CD4-positive, alpha-beta memory T cell (primary cell): ENCODE measurements at regions not wholly inside any gene's neighbourhood (a gene's known extent, or its start where the extent isn't known, plus 50 kb on each side); places are given as distances from the start of the nearest gene placed in this dataset.
A peak's percentile ranks its signal among the peaks of the same experiment; 100 is the strongest.

Experiments
- CTCF ChIA-PET: fragments of 350-600 bp; sonication (Branson Sonifier 250); formaldehyde crosslinking; loops from one replicate; lab custom pipeline; 2021; ENCODE audit warnings: inconsistent platforms; ENCODE audit not compliant: partially characterized antibody; lab: Charles Lee
- POLR2A ChIA-PET: fragments of 350-600 bp; sonication (Branson Sonifier 250); formaldehyde crosslinking; loops from one replicate; lab custom pipeline; 2021; ENCODE audit not compliant: partially characterized antibody; lab: Charles Lee
- DNase-seq, 5 donors: peaks; one replicate each; pipeline versions ENCODE4 v3.0.0 to v3.0.0-alpha.2; 2020 to 2022; ENCODE audit warnings: mixed read lengths in 1 of 5
- H3K27ac ChIP-seq: one replicate; pipeline ENCODE4 v1.7.0; 2013; ENCODE audit warnings: low read depth, low read length
- H3K27me3 ChIP-seq: 2 replicates; pipeline ENCODE4 v1.7.0; 2013; ENCODE audit warnings: mild to moderate bottlenecking, low read length, moderate library complexity; ENCODE audit not compliant: insufficient read depth
- H3K36me3 ChIP-seq: 2 replicates; pipeline ENCODE4 v1.7.0; 2013; ENCODE audit warnings: mild to moderate bottlenecking, low read length, moderate library complexity; ENCODE audit not compliant: insufficient read depth
- H3K4me1 ChIP-seq: 2 replicates; pipeline ENCODE4 v1.7.0; 2013; ENCODE audit warnings: mild to moderate bottlenecking, low read length, moderate library complexity; ENCODE audit not compliant: insufficient read depth
- H3K4me3 ChIP-seq, 2 donors: one replicate each; pipeline ENCODE4 v1.7.0; 2013; ENCODE audit warnings: low read length in 2 of 2, mild to moderate bottlenecking in 1 of 2
- H3K9me3 ChIP-seq, 2 donors: one replicate each; pipeline ENCODE4 v1.7.0; 2013; ENCODE audit warnings: low read length in 2 of 2, control low read depth in 1 of 2; ENCODE audit not compliant: control insufficient read depth in 1 of 2
- H3K27ac Mint-ChIP-seq, 7 donors: one replicate each; pipeline ENCODE4 v1.8.0; 2020 to 2021; ENCODE audit warnings: mixed read lengths in 7 of 7, mild to moderate bottlenecking in 6 of 7, inconsistent platforms in 3 of 7, moderate library complexity in 3 of 7
- H3K27me3 Mint-ChIP-seq, 2 donors: one replicate each; pipeline ENCODE4 v1.8.0; 2020 to 2021; ENCODE audit warnings: mixed read lengths in 2 of 2
- H3K36me3 Mint-ChIP-seq, 2 donors: one replicate each; pipeline ENCODE4 v1.8.0; 2020 to 2021; ENCODE audit warnings: mixed read lengths in 2 of 2, inconsistent platforms in 1 of 2, mild to moderate bottlenecking in 1 of 2
- H3K4me1 Mint-ChIP-seq, 4 donors: one replicate each; pipeline ENCODE4 v1.8.0; 2020 to 2021; ENCODE audit warnings: mixed read lengths in 4 of 4, mild to moderate bottlenecking in 1 of 4
- H3K4me3 Mint-ChIP-seq, 8 donors: one replicate each; pipeline ENCODE4 v1.8.0; 2020 to 2021; ENCODE audit warnings: mixed read lengths in 8 of 8, mild to moderate bottlenecking in 7 of 8, moderate library complexity in 6 of 8, inconsistent platforms in 3 of 8
- H3K9me3 Mint-ChIP-seq, 8 donors: one replicate each; pipeline ENCODE4 v1.8.0; 2020 to 2021; ENCODE audit warnings: mixed read lengths in 8 of 8, mild to moderate bottlenecking in 5 of 8, inconsistent platforms in 3 of 8, moderate library complexity in 1 of 8
- intact Hi-C: fragments of 100-400 bp; cut with micrococcal nuclease; formaldehyde crosslinking; loops from one replicate; pipeline ENCODE4 v1.15.1; 2023

DNA sequence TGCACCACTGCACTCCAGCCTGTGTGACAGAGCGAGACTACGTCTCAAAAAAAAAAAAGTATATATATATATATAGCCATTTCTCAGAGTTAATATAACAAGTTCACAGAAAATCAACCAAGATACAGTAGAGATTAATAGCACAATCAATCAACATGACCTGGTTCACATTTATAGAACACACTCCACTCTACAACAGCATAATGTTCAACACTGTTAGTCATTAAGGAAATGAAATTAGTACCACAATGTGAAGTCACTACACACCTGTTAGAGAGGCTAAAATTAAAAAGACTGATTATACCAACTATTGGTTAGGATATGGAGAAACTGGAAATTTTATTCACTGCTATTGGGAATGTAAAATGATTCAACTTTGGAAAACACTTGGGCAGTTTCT, 387.7 kb downstream of the QKI start:
- Histone ChIP-seq H3K36me3 (no peaks in the 10 kb centered on the region), H3K4me3 (no peak overlapping the region), H3K4me1 (no peaks in the 10 kb centered on the region), H3K9me3 (no peaks in the 10 kb centered on the region), H3K27ac (no peak overlapping the region), H3K27me3 (no peaks in the 10 kb centered on the region)
- H3K36me3 Mint-ChIP-seq, result no peaks in the 10 kb centered on the region
- CTCF ChIA-PET, result no interaction called here
- no peak overlapping the region for H3K27ac Mint-ChIP-seq
- H3K27me3 Mint-ChIP-seq, result peaks cover 2 to 5% of the 10 kb centered on the region in 2 donors
- POLR2A ChIA-PET, result no interaction called here
- H3K4me1 Mint-ChIP-seq, result no peaks in the 10 kb centered on the region
- H3K9me3 Mint-ChIP-seq, result peaks cover 0 to 11% (median 2%) of the 10 kb centered on the region in 8 donors
- DNase-seq, result no peak
- intact Hi-C loops, result no loop called here
- H3K4me3 Mint-ChIP-seq, result no peak overlapping the region

DNA sequence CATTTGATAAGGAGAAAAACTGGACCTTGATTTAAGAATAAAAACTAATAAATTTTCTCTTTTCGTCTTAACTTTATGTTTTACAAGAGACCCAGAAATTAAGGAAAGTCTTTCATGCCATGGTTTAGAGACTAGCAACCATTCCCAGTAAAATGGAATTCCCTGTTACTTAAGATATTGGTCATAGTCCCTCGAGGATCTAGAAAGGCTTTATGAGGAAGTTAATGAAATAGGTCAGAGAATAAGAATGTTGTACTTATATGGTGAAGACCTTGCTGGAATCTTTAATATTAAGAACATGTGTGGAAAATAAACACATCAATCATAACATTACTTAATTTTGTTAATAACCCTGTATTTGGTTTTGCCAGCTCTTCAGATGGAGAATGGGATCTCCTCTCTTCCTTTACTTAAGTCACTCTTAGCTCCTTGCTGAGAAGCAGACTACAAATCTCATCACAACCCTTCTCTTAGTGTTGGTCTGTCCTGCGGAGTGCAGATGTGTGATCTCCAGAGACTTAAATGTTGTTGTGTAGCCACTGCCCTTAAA, 382.9 kb downstream of the QKI start:
- H3K4me1 ChIP-seq, result no peaks in the 10 kb centered on the region
- no peak overlapping the region for H3K27ac ChIP-seq
- no peak overlapping the region for H3K4me3 Mint-ChIP-seq
- ChIA-PET CTCF (no interaction called here), POLR2A (no interaction called here)
- peaks cover 0 to 11% (median 2%) of the 10 kb centered on the region in 8 donors for H3K9me3 Mint-ChIP-seq
- H3K36me3 Mint-ChIP-seq, result no peaks in the 10 kb centered on the region
- H3K9me3 ChIP-seq, result no peaks in the 10 kb centered on the region
- H3K27ac Mint-ChIP-seq, result no peak overlapping the region
- peaks cover 5 to 10% of the 10 kb centered on the region in 2 donors for H3K27me3 Mint-ChIP-seq
- H3K27me3 ChIP-seq, result no peaks in the 10 kb centered on the region
- intact Hi-C loops, result no loop called here
- H3K4me3 ChIP-seq, result no peak overlapping the region
- DNase-seq, result no peak
- H3K36me3 ChIP-seq, result no peaks in the 10 kb centered on the region
- H3K4me1 Mint-ChIP-seq, result no peaks in the 10 kb centered on the region

DNA sequence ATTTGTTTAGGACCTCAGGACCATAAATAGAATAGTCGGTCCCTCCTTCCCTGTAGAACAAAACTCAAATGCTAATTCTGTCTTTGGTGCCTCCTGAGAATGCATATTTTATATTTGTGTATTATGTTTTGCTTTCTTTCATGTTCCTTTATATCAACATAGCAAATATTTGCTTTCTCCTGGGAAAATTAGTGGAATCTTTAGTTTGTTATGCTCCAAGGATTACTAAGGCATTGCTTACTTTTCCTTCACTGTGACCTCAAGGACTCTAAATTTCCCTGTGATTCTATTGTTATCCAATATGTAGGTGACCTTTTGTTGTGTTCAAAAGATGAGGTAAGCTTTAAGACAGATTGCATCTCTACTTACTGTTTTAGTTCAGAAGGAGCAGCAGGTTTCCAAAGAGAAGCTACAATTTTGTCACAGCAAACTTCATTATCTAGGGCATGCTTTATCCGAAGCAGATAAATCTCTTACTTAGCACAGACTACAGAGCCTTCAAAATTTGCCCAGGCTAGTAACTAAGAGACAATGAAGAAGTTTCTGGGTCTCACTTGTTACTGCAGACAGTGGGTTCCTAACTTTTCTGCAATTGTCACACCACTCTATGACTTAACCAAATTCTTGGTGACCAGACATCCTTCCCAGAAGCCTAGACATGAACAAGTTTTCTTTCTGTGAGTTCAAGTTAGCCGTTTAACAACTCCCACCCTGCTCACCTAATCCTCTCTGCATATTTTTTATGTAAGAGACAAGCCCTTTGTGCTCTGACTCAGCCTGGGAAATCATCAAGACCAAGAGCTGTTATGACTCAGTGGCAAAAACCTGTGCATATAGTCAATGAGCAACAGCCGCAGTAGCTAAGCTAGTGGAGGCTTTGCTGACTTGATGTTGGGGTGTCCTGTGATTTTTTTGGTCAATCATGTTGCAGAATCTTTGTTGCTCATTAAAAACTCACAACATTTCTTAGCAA, 378.8 kb downstream of the QKI start:
- intact Hi-C loops, result no loop called here
- no peak overlapping the region for H3K4me3 ChIP-seq
- Mint-ChIP-seq H3K27ac (no peak overlapping the region), H3K4me1 (no peaks in the 10 kb centered on the region), H3K4me3 (no peak overlapping the region), H3K36me3 (no peaks in the 10 kb centered on the region), H3K9me3 (peaks cover 0 to 4% (median under 1%) of the 10 kb centered on the region in 8 donors), H3K27me3 (peaks cover 1 to 10% of the 10 kb centered on the region in 2 donors)
- ChIA-PET POLR2A (no interaction called here), CTCF (no interaction called here)
- H3K9me3 ChIP-seq, result no peaks in the 10 kb centered on the region
- no peak overlapping the region for H3K27ac ChIP-seq
- no peaks in the 10 kb centered on the region for H3K4me1 ChIP-seq
- no peak for DNase-seq
- no peaks in the 10 kb centered on the region for H3K36me3 ChIP-seq
- no peaks in the 10 kb centered on the region for H3K27me3 ChIP-seq

DNA sequence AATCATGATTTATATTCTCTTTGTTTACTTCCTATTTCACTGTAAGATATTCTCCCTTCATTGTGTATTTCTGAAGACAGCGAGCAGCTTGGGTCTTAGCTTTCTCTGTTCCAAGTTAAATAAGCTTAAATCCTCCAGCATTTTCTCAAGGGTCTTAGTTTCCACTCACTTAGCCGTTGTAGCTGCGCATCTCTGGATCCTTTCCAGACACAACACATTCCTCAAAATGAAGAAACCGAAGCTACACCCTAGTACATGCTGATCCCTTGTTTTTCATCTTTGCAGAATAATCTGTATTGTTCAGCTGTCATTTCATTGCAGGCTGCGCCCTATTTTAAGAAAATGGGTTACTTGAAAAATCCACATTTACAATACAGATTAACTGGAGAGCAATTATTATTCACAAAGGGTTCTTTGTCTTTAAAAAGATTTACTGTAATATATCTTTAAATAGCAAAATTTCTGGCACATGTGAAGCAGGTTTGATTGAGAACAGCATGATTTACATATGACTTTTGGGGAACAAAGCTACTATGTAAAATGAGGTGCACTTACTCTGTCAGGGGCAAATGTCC, 375.8 kb downstream of the QKI start:
- Mint-ChIP-seq H3K27ac (no peak overlapping the region), H3K36me3 (no peaks in the 10 kb centered on the region), H3K9me3 (peaks cover 0 to 2% (median 0%) of the 10 kb centered on the region in 8 donors), H3K27me3 (peaks cover 3 to 6% of the 10 kb centered on the region in 2 donors), H3K4me3 (no peak overlapping the region), H3K4me1 (no peaks in the 10 kb centered on the region)
- Histone ChIP-seq H3K4me3 (no peak overlapping the region), H3K4me1 (no peaks in the 10 kb centered on the region), H3K36me3 (no peaks in the 10 kb centered on the region), H3K27me3 (no peaks in the 10 kb centered on the region), H3K9me3 (no peaks in the 10 kb centered on the region), H3K27ac (no peak overlapping the region)
- CTCF ChIA-PET, result no interaction called here
- intact Hi-C loops, result no loop called here
- POLR2A ChIA-PET, result no interaction called here
- no peak for DNase-seq

DNA sequence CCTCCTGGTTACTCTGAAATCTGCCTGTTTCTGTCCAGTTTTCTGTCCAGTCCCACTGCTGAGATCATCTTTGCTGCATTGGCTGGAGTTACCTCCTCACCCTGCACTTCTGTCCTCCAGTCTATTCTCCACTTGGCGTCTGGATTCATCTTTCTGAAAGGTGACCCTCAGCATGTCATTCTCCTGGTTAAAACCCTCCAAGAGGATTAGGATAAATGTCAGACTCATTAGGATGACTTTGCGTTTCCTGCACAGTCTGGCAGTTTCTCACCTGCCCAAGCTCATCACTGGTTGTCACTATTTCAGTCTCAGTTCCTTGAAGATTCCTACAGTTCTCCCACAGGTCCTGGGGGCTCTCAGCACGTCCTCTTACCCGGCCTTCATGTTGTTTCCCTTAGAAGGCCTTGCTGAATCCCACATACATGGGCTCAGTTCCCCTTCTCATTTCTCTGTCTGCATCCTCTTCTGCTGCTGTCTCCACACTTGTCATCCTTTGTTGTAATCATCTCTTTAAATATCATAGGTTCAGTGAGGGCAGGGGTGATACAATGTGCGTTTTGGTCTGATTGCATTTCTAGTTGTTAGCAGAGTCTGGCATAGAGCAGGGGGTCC, 374.8 kb downstream of the QKI start:
- Mint-ChIP-seq H3K27ac (peak overlapping the region in 1 of 7 donors; percentile 36), H3K4me1 (no peaks in the 10 kb centered on the region), H3K9me3 (peaks cover 0 to 1% (median 0%) of the 10 kb centered on the region in 8 donors), H3K27me3 (peaks cover 3 to 4% of the 10 kb centered on the region in 2 donors), H3K36me3 (no peaks in the 10 kb centered on the region), H3K4me3 (no peak overlapping the region)
- CTCF ChIA-PET, result no interaction called here
- Histone ChIP-seq H3K4me3 (no peak overlapping the region), H3K4me1 (no peaks in the 10 kb centered on the region), H3K9me3 (no peaks in the 10 kb centered on the region), H3K27me3 (no peaks in the 10 kb centered on the region), H3K27ac (no peak overlapping the region), H3K36me3 (no peaks in the 10 kb centered on the region)
- intact Hi-C loops, result no loop called here
- POLR2A ChIA-PET, result no interaction called here
- no peak for DNase-seq

DNA sequence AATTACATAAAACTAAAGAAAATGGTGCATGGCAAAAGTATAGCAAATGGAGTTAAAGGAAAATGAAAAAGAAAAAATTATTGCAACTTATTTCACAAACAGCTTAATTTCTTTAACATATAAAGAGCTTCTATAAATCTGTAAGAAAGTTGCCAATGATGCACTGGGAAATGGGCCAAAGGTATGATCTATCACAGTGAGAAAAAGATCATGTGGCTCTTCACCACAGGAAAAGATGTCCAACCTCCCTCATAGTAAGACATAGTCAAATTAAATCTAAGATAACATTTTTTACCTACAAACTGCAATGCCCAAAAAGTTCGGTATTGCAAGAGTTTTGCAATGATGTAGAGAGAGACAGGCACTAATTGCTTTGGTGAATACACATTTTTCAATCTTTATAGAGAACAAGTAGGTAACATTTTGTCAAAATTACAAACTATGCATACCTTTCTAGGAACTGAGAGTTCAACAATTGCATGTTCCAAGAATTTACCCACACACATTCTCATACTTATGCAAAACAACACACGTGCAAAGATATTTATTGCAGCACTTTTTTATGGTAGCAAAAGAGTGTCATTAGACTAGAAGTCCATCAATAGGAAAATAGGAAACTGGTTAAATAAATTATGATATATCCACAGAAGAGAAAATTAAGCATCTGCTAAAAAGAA, 372.6 kb downstream of the QKI start:
- Mint-ChIP-seq H3K27me3 (peaks cover 1 to 5% of the 10 kb centered on the region in 2 donors), H3K36me3 (no peaks in the 10 kb centered on the region), H3K27ac (no peak overlapping the region), H3K4me1 (peaks cover 0 to 4% (median 3%) of the 10 kb centered on the region in 4 donors), H3K4me3 (no peak overlapping the region), H3K9me3 (no peaks in the 10 kb centered on the region)
- Histone ChIP-seq H3K4me1 (no peaks in the 10 kb centered on the region), H3K27me3 (no peaks in the 10 kb centered on the region), H3K36me3 (no peaks in the 10 kb centered on the region), H3K4me3 (no peak overlapping the region), H3K9me3 (no peaks in the 10 kb centered on the region), H3K27ac (no peak overlapping the region)
- DNase-seq, result no peak
- POLR2A ChIA-PET, result no interaction called here
- CTCF ChIA-PET, result no interaction called here
- intact Hi-C loops, result no loop called here
